MCF 10A (cell line): ENCODE measurements at regions not wholly inside any gene's neighbourhood (a gene's known extent, or its start where the extent isn't known, plus 50 kb on each side); places are given as distances from the start of the nearest gene placed in this dataset.
A peak's percentile ranks its signal among the peaks of the same experiment; 100 is the strongest.

Experiments
- BruUV-seq: library from RNA; stranded (reverse); fragments of 400-500 nt; replicated peaks from 2 replicates; lab custom pipeline; 2021; lab: Mats Ljungman, UMichigan
- CTCF ChIA-PET: fragments of 300-600 bp; sonication (Branson Sonifier 250); formaldehyde crosslinking; extraction: SDS; loops from one replicate; lab custom pipeline; 2021; ENCODE audit warnings: antibody characterized with exemption, inconsistent platforms; lab: Yijun Ruan, JAX
- POLR2A ChIA-PET: fragments of 300-600, 350-650 bp; sonication (Branson Sonifier 250); formaldehyde crosslinking; extraction: SDS; loops from one replicate; lab custom pipeline; 2020; ENCODE audit warnings: antibody characterized with exemption, inconsistent platforms; lab: Yijun Ruan, JAX
- DNase-seq: peaks from one replicate; pipeline ENCODE4 v3.0.0-alpha.2; 2018; ENCODE audit not compliant: unreplicated experiment
- H3K27ac Mint-ChIP-seq: one replicate; pipeline ENCODE4 v1.8.0; 2022; ENCODE audit warnings: mild to moderate bottlenecking, low read depth, mixed read lengths; ENCODE audit not compliant: unreplicated experiment
- H3K27me3 Mint-ChIP-seq: one replicate; pipeline ENCODE4 v1.8.0; 2022; ENCODE audit warnings: mixed read lengths; ENCODE audit not compliant: insufficient read depth, unreplicated experiment
- H3K36me3 Mint-ChIP-seq: one replicate; pipeline ENCODE4 v1.8.0; 2022; ENCODE audit warnings: mild to moderate bottlenecking, moderate library complexity, mixed read lengths; ENCODE audit not compliant: insufficient read depth, unreplicated experiment
- H3K4me1 Mint-ChIP-seq: one replicate; pipeline ENCODE4 v1.8.0; 2022; ENCODE audit warnings: mixed read lengths; ENCODE audit not compliant: insufficient read depth, unreplicated experiment
- H3K4me3 Mint-ChIP-seq: one replicate; pipeline ENCODE4 v1.8.0; 2022; ENCODE audit warnings: mild to moderate bottlenecking, moderate library complexity, mixed read lengths; ENCODE audit not compliant: unreplicated experiment
- H3K9me3 Mint-ChIP-seq: one replicate; pipeline ENCODE4 v1.8.0; 2022; ENCODE audit warnings: mixed read lengths; ENCODE audit not compliant: unreplicated experiment
- CTCF ChIP-seq: fragments of 200-600 bp; IDR thresholded peaks from one replicate; pipeline ENCODE4 v1.8.0; 2022; ENCODE audit warnings: antibody characterized with exemption, mild to moderate bottlenecking; ENCODE audit not compliant: unreplicated experiment
- intact Hi-C: fragments of 100-400 bp; cut with micrococcal nuclease; formaldehyde crosslinking; loops from 2 replicates; pipeline ENCODE4 v1.14.1; 2022

DNA sequence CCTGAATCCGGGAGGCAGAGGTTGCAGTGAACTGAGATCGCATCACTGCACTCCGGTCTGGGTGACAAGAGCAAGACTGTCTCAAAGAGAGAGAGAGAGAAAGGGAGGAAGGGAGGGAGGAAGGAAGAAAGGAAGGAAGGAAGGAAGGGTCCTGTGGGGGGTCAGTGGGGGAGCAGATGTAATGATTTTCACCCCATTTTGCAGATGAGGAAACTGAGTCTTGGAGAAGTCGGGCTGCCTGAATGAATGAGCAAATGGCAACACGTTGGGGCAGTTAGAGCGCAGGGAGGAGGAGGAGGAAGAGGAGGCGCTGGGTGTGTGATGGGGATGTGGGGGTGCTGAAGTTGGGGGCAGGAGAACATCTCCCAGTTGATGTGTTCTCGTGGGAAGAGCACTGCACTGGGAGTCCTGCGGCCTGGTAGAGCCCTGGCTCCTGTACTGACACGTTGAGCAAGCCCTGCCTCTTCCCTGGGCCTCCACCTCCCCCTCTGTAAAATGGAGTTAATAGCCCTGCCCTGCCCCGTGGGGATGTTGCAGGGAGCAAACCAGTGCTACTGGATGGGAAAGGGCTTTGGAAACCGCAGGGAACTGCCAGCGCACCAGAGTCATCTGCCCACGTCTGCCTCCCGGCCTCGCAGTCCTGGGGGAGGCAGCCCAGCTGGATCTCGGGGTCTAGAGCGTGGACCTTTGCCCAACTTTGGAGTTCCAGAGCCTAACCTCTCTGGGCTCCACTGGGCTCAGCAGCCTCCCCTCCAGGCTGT lies 103.2 kb upstream of the CASZ1 start:
- Mint-ChIP-seq H3K9me3 (no peaks in the 10 kb centered on the region), H3K27ac (peak overlapping the region; percentile 78), H3K4me1 (peaks cover 43% of the 10 kb centered on the region), H3K27me3 (no peaks in the 10 kb centered on the region), H3K4me3 (peak overlapping the region; percentile 72), H3K36me3 (peaks cover 7% of the 10 kb centered on the region)
- ChIA-PET POLR2A (interaction anchor here (0.5 to 3.3 kb wide), 27 partner anchors 9 to 501 kb away, joined by 3 to 17 read pairs (median 4); partner anchors contain the start of genes DFFA, PGD, SRM and TARDBP), CTCF (interaction anchor here (0.6 to 1.4 kb wide), 5 partner anchors 10 to 181 kb away, joined by 3 to 5 read pairs (median 3); no protein-coding TSS in a partner anchor)
- peak; percentile 85 for DNase-seq
- intact Hi-C loops, result loop anchor here (10.0 kb wide), 1 partner anchor 105 kb away; the partner anchor contains the start of gene CASZ1
- BruUV-seq, result TSS peak; percentile 85
- no peak for TF ChIP-seq CTCF

- BruUV-seq, result no TSS peak
- POLR2A ChIA-PET, result interaction anchor here (0.5 to 3.3 kb wide), 38 partner anchors 7 to 1007 kb away, joined by 3 to 17 read pairs (median 4); partner anchors contain the start of genes DFFA, PGD, SRM and TARDBP
- H3K9me3 Mint-ChIP-seq, result no peaks in the 10 kb centered on the region
- no peak for TF ChIP-seq CTCF
- intact Hi-C loops, result loop anchor here (10.0 kb wide), 1 partner anchor 105 kb away; the partner anchor contains the start of gene CASZ1
- H3K36me3 Mint-ChIP-seq, result peaks cover 7% of the 10 kb centered on the region
- peak overlapping the region; percentile 72 for H3K4me3 Mint-ChIP-seq
- CTCF ChIA-PET, result interaction anchor here (0.6 to 1.4 kb wide), 7 partner anchors 9 to 405 kb away, joined by 3 to 5 read pairs (median 3); no protein-coding TSS in a partner anchor
- H3K27ac Mint-ChIP-seq, result peak overlapping the region; percentile 93
- H3K27me3 Mint-ChIP-seq, result no peaks in the 10 kb centered on the region
- DNase-seq, result peak; percentile 86
- H3K4me1 Mint-ChIP-seq, result peaks cover 43% of the 10 kb centered on the region
Measured at GRCh38 chr1:10900251-10900651, 103.8 kb upstream of the CASZ1 start.

DNA sequence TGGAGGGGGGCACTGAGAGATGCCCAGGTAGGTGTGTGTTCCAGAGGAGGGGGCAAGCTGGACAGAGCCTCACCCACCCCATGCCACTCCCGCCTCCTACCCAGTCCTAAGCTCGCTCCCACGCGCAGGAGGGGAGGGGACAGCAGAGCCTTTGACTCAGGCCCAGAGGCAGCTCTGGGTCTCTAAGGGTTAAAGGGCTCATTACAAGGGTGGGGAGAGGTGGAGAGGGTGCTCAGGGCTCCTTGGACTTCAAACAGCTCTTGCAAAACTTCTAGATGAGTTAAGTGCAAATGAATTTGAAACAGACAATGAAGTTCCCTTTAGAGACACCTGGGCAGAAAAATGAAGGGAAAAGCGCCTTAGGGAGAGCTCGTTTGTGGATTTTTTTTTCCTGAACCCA lies 104.2 kb upstream of the CASZ1 start:
- intact Hi-C loops, result loop anchor here (10.0 kb wide), 1 partner anchor 106 kb away; the partner anchor contains the start of gene CASZ1
- POLR2A ChIA-PET, result interaction anchor here (0.5 to 3.3 kb wide), 38 partner anchors 8 to 1008 kb away, joined by 3 to 17 read pairs (median 4); partner anchors contain the start of genes DFFA, PGD, SRM and TARDBP
- Mint-ChIP-seq H3K36me3 (peaks cover 7% of the 10 kb centered on the region), H3K27ac (peak overlapping the region; percentile 93), H3K4me1 (peaks cover 43% of the 10 kb centered on the region), H3K9me3 (no peaks in the 10 kb centered on the region), H3K4me3 (peak overlapping the region; percentile 72), H3K27me3 (no peaks in the 10 kb centered on the region)
- TSS peak; percentile 72 for BruUV-seq
- DNase-seq, result peak; percentile 94
- TF ChIP-seq CTCF, result no peak
- CTCF ChIA-PET, result interaction anchor here (0.6 to 1.4 kb wide), 5 partner anchors 9 to 405 kb away, joined by 3 to 5 read pairs (median 3); no protein-coding TSS in a partner anchor
